OCI-LY3 (cell line): ENCODE measurements at regions not wholly inside any gene's neighbourhood (a gene's known extent, or its start where the extent isn't known, plus 50 kb on each side); places are given as distances from the start of the nearest gene placed in this dataset.

ENCODE experiments used
- H2AFZ ChIP-seq: fragments of 200-600, 300-600 bp; shearing (Covaris generic); 2 replicates; pipeline ENCODE4 v1.6.0; 2014; ENCODE audit warnings: antibody characterized with exemption, low read depth, low read length
- H3K27ac ChIP-seq: fragments of 200-600, 300-600 bp; sonication (generic); 2 replicates; pipeline ENCODE4 v1.5.1; 2014; ENCODE audit warnings: mild to moderate bottlenecking, low read length, moderate library complexity, mixed read lengths
- H3K27me3 ChIP-seq: fragments of 200-600, 300-600 bp; sonication (generic); 2 replicates; pipeline ENCODE4 v1.6.1; 2014; ENCODE audit warnings: low read depth, low read length, mixed read lengths
- H3K36me3 ChIP-seq: fragments of 200-600, 300-600 bp; sonication (generic); replicated peaks from 2 replicates; pipeline ENCODE3; 2014; ENCODE audit warnings: low read depth, low read length, mixed read lengths
- H3K4me1 ChIP-seq: fragments of 300-600, 200-600 bp; sonication (generic); 2 replicates; pipeline ENCODE4 v1.6.1; 2014; ENCODE audit warnings: low read length, mixed read lengths
- H3K4me2 ChIP-seq: fragments of 200-600, 300-600 bp; sonication (generic); 2 replicates; pipeline ENCODE4 v1.6.1; 2014; ENCODE audit warnings: low read length, mixed read lengths
- H3K4me3 ChIP-seq: fragments of 300-600, 200-600 bp; sonication (generic); 2 replicates; pipeline ENCODE4 v1.5.1; 2014; ENCODE audit warnings: antibody characterized with exemption, mild to moderate bottlenecking, low read length, moderate library complexity
- H3K79me2 ChIP-seq: fragments of 300-600, 200-600 bp; shearing (Covaris generic); 2 replicates; pipeline ENCODE4 v1.6.1; 2014; ENCODE audit warnings: mild to moderate bottlenecking, low read length, mixed read lengths
- H3K9ac ChIP-seq: fragments of 300-600, 200-600 bp; shearing (Covaris generic); 2 replicates; pipeline ENCODE4 v1.6.0; 2014; ENCODE audit warnings: mild to moderate bottlenecking, low read length, moderate library complexity
- H3K9me3 ChIP-seq: fragments of 200-600, 300-600 bp; shearing (Covaris generic); 2 replicates; pipeline ENCODE4 v1.6.1; 2014; ENCODE audit warnings: low read length, mixed read lengths; ENCODE audit not compliant: insufficient read depth
- H4K20me1 ChIP-seq: fragments of 200-600, 300-600 bp; sonication (generic); 2 replicates; pipeline ENCODE4 v1.6.1; 2016; ENCODE audit warnings: low read length, mixed read lengths; ENCODE audit not compliant: insufficient read depth
- CTCF ChIP-seq: fragments of 200-600, 300-600 bp; sonication (generic); IDR thresholded peaks from 2 replicates; pipeline ENCODE4 v1.5.1; 2014; ENCODE audit warnings: antibody characterized with exemption, low read length, low read depth
- EZH2phosphoT487 ChIP-seq: fragments of 200-600 bp; shearing (Covaris generic); IDR thresholded peaks from 2 replicates; pipeline ENCODE4 v1.6.1; 2018; ENCODE audit warnings: antibody characterized with exemption, mixed run types, low read depth

DNA sequence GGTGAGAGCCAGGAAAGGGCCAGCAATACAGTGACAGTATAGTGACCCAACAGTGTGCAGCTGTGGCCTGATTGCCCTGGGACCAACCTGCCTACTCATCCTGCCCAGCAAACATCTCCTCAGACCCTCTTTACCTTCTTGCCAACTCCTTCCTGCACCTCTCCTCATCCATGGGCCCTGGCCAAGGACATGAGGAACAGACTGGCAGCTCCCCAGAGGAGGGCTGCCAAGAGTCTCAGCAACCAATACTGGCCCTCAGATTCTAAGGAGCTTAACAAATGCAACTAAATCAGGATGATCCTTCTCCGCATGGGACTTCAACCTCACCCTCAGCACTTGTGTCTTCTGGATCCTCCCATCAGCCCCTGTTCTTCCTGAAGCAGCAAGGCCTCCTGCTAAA is 77.0 kb downstream of the RPL27A start:
- H4K20me1 ChIP-seq: no peaks in the 10 kb centered on the region
- no peaks in the 10 kb centered on the region for H3K9me3 ChIP-seq
- peaks cover 11% of the 10 kb centered on the region for H3K27me3 ChIP-seq
- no peaks in the 10 kb centered on the region for H3K79me2 ChIP-seq
- H3K4me1 ChIP-seq: no peaks in the 10 kb centered on the region
- no peaks in the 10 kb centered on the region for H3K36me3 ChIP-seq
- no peak overlapping the region for H3K9ac ChIP-seq
- no peak overlapping the region for H3K4me2 ChIP-seq
- TF ChIP-seq CTCF (no peak), EZH2phosphoT487 (no peak)
- no peak overlapping the region for H2AFZ ChIP-seq
- no peak overlapping the region for H3K27ac ChIP-seq
- H3K4me3 ChIP-seq: no peak overlapping the region

DNA sequence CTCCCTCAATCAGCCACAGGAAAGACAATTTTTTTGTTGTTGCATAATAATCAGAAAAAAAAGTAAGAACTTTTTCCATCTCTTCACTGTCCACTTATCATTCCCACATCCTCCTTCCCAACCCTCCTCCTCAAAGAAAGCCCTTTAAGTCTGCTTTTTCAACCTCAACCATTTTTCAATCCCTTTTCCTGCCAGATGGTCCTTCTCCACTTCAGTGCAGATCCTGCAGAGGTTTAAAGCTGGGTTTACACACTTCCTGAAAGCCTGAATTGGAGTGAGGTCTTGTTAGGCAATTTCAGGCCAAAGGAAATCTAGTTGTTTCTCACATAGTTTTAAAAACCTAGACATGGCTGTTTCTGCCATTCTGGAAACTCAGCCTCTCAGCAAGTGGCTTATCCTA is 78.3 kb downstream of the RPL27A start:
- Histone ChIP-seq H3K27ac (no peak overlapping the region), H3K27me3 (peaks cover 11% of the 10 kb centered on the region), H3K9ac (no peak overlapping the region), H3K4me1 (no peaks in the 10 kb centered on the region), H3K36me3 (no peaks in the 10 kb centered on the region), H3K4me3 (no peak overlapping the region), H3K9me3 (no peaks in the 10 kb centered on the region), H2AFZ (no peak overlapping the region), H3K79me2 (no peaks in the 10 kb centered on the region), H3K4me2 (no peak overlapping the region), H4K20me1 (no peaks in the 10 kb centered on the region)
- TF ChIP-seq CTCF: no peak
- no peak for TF ChIP-seq EZH2phosphoT487

- Histone ChIP-seq H3K9me3 (no peaks in the 10 kb centered on the region), H3K79me2 (no peaks in the 10 kb centered on the region), H3K4me1 (no peaks in the 10 kb centered on the region), H3K27me3 (peaks cover 11% of the 10 kb centered on the region), H3K27ac (no peak overlapping the region), H4K20me1 (no peaks in the 10 kb centered on the region), H3K36me3 (no peaks in the 10 kb centered on the region), H3K4me3 (no peak overlapping the region), H2AFZ (no peak overlapping the region), H3K4me2 (no peak overlapping the region), H3K9ac (no peak overlapping the region)
- TF ChIP-seq CTCF (no peak), EZH2phosphoT487 (no peak)
These were observed 80.6 kb downstream of the RPL27A start for GRCh38 chr11:8763070-8763685.

DNA sequence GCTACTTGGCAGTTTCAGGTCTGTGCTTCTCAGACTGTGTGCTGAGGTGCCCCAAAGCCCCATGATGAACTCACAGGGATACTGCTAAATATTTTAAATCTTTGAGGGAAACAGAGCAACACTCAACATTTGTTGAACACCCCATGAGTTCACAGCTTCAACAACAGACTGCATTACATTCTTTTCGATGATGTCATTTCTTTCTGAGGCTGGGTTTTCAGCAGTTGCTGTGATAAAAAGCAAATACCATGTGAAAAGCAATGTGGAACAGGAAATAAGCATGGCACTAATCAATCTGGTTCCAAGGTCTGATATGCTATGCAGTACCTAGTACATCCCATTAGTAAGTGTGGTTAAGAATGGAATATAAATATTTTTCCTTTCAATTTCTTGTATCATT is 82.7 kb downstream of the RPL27A start:
- H3K79me2 ChIP-seq: no peaks in the 10 kb centered on the region
- H3K9ac ChIP-seq: no peak overlapping the region
- H3K9me3 ChIP-seq: no peaks in the 10 kb centered on the region
- TF ChIP-seq EZH2phosphoT487: no peak
- TF ChIP-seq CTCF: no peak
- no peak overlapping the region for H3K4me3 ChIP-seq
- H2AFZ ChIP-seq: no peak overlapping the region
- no peaks in the 10 kb centered on the region for H3K36me3 ChIP-seq
- no peaks in the 10 kb centered on the region for H3K4me1 ChIP-seq
- no peaks in the 10 kb centered on the region for H4K20me1 ChIP-seq
- H3K4me2 ChIP-seq: no peak overlapping the region
- no peak overlapping the region for H3K27ac ChIP-seq
- no peaks in the 10 kb centered on the region for H3K27me3 ChIP-seq
